LNCAP (cell line): ENCODE measurements at regions not wholly inside any gene's neighbourhood (a gene's known extent, or its start where the extent isn't known, plus 50 kb on each side); places are given as distances from the start of the nearest gene placed in this dataset.

Experiments
- CTCF ChIP-seq: fragments of 450-650 bp; IDR thresholded peaks from 2 replicates; pipeline ENCODE4 v1.5.1; 2017; ENCODE audit warnings: mild to moderate bottlenecking

DNA sequence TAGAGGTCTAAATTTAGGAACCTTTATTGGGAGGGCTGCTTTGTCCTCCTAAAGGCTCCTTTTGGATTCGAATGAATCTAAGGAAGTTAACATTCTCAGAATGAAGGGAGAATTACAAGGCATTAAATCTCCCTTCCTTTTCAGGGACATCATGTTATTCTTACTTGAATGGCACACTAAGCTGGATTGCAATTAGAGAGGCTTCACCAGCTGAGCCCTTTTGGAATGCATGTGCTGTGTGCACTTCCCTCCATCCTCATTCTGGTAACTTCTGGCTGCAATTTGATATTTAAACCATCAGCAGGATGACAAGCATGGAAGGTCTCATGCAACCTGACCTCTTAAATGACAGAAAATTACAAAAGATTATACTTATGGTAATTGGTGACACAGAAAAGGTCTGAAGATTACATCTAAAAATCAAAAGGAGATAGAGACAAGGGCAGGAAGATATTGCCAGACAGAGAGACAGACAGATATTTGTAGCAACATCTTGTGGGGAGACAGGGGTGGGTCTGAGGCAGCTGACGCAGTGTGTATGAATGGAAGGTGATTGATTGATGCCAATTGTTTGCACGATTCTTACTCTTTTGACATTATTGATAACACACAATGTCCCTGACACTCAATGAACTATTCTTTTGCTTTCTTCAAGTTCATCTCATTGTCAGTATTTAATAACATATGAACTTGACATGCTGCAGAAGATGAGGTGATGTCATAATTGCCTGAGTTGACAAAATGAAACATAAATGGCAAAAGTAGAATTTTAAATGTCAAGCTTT is 570.8 kb upstream of the GYPC start:
- no peak for TF ChIP-seq CTCF

DNA sequence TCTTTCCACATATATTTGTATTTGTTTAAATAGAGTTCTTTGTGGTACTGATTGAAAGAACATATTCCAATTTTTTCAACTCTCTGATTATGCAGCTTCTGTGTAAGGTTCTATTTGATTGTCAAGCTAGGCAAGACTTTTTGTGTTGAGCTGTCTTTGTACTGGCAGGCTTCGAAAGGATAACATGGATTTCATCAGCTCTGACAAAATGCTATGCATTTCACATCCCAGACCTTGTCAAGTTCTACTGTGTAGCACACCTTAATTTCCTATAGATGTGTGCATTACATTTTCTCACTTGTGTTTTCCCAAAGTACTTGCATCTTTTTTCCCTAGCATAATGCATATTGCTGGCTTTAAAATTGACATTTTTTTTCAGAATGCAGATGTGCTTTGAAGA is 555.0 kb upstream of the GYPC start:
- no peak for TF ChIP-seq CTCF

DNA sequence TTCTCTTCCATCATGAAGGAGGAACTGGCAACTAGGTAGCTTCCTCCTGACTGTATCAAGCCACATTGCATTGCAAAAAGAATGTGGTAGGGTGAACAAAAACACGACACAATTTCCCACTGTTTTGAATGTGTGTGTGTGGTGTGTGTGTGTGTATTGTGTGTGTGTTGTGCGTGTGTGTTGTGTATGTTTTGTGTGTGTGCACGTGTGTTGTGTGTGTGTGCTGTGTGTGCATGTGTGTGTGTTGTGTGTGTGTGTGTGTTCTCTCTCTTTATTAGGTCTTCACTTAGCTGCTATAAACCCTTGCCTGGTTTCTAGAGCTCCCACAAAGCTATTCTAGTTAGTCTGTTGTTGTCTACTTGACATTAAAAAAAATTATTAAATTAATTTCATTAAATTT is 550.0 kb upstream of the GYPC start:
- TF ChIP-seq CTCF = no peak

GRCh38 chr2:126107883-126108282 is 548.1 kb upstream of the GYPC start:
- TF ChIP-seq CTCF = no peak

DNA sequence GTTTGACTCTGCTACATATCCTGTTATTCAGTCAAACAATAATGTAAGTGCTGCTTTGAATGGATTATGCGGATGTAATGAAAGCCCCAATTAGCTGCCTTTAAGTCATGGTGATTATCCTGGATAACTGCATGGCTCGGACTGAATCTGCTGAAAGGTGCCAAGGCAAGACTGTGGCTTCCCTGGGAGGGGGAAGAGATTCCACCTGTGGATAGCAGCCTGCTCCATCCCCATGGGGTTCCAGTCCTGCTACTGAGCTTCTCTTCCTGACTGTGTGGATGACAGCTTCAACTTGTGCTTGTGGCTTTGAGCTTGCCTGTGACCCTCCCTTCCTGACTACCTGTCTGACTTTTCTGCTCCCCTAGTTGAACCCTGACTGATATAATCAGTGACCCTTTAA is 540.0 kb upstream of the GYPC start:
- TF ChIP-seq CTCF = no peak

- no peak for TF ChIP-seq CTCF
These were observed 538.1 kb upstream of the GYPC start for GRCh38 chr2:126117886-126118285.

- TF ChIP-seq CTCF = no peak
These were observed 510.2 kb upstream of the GYPC start for GRCh38 chr2:126145752-126146151.
